WI38 (cell line): ENCODE measurements at regions not wholly inside any gene's neighbourhood (a gene's known extent, or its start where the extent isn't known, plus 50 kb on each side); places are given as distances from the start of the nearest gene placed in this dataset.
"Not testable (repeated sequence)": the region's sequence is repeated elsewhere in the genome, so short reads cannot be mapped to it uniquely, and the experiment has no call there.

ENCODE experiments used
- H3K4me3 ChIP-seq: 2 replicates; pipeline ENCODE4 v1.5.1; 2011; ENCODE audit warnings: low read depth, mild to moderate bottlenecking, control low read depth, low read length
- TF ChIP-seq, protein P1 (sequence below): IDR thresholded peaks from 2 replicates; pipeline ENCODE4 v1.5.1; 2012; ENCODE audit warnings: low read depth, mild to moderate bottlenecking, control low read depth, low read length

DNA sequence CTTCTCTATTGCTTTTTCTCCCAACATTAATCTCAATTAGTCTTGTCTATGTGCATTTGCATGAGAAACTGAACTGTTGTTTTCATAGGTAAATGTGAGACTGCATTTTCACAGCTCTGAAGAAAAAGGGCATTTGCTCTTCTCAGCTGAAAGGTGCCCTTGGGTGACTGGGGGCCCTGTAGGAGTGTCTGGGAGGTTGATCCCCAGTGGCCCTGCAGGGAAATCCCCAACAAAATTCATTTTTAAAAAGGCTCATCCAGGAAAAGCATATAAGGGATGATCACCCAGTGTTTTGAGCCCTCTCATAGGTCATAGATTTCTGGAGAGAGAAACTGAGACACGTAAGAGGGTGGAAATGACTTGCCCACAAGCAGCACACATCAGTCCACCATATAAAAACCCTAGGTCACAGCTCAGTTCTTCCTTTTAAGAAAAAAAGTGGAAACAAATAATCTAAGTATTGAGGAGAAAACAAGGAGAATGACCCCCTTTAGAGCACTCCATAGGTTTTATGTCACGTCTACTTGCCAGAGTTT is 190.3 kb upstream of the AHR start:
- no peak overlapping the region for H3K4me3 ChIP-seq
- TF ChIP-seq, protein P1, sequence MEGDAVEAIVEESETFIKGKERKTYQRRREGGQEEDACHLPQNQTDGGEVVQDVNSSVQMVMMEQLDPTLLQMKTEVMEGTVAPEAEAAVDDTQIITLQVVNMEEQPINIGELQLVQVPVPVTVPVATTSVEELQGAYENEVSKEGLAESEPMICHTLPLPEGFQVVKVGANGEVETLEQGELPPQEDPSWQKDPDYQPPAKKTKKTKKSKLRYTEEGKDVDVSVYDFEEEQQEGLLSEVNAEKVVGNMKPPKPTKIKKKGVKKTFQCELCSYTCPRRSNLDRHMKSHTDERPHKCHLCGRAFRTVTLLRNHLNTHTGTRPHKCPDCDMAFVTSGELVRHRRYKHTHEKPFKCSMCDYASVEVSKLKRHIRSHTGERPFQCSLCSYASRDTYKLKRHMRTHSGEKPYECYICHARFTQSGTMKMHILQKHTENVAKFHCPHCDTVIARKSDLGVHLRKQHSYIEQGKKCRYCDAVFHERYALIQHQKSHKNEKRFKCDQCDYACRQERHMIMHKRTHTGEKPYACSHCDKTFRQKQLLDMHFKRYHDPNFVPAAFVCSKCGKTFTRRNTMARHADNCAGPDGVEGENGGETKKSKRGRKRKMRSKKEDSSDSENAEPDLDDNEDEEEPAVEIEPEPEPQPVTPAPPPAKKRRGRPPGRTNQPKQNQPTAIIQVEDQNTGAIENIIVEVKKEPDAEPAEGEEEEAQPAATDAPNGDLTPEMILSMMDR, result no peak

DNA sequence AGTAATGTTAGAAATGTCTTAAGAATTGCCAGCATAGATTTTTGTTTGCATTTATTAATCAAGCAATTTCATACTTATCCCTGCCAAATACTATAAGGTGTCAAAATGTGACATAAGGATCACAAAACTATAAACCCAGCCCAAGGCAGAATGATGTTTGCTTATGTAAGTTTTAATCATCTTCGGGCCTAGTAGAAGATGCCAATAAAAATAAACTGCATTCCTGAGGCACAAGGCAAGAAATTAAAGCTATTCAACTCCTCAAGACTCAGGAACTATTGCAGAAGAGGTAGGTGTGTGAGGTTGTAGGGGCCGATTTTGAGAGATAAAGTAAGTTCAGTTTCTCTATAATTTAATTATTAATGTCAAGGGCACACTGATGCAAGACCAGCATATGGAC is 189.4 kb upstream of the AHR start:
- H3K4me3 ChIP-seq, result no peak overlapping the region
- TF ChIP-seq, protein P1, result no peak

DNA sequence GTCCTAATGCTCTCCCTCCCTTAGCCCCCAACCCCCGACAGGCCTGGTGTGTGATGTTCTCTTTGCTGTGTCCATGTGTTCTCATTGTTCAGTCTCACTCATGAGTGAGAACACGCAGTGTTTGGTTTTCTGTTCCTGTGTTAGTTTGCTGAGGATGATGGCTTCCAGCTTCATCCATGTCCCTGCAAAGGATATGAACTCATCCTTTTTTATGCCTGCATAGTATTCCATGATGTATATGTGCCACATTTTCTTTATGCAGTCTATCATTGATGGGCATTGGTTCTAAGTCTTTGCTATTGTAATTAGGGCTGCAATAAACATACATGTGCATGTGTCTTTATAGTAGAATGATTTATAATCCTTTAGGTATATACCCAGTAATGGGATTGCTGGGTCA is 184.7 kb upstream of the AHR start:
- not testable (repeated sequence) for H3K4me3 ChIP-seq

DNA sequence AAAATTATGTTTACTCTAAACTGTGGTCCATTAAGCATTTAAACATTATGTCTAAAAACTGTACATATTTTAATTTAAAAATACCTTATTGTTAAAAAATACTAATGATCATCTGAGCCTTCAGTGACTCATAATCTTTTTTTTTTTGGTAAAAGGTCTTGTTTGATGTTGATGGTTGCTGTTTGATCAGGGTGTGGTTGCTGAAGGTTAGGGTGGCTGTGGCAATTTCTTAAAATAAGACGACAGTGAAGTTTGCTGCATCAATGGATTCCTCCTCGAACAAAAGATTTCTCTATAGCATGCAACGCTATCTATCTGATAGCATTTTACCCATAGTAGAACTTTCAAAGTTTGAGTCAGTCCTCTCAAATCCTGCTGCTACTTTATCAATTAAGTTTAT is 180.0 kb upstream of the AHR start:
- no peak overlapping the region for H3K4me3 ChIP-seq
- TF ChIP-seq, protein P1, result no peak

DNA sequence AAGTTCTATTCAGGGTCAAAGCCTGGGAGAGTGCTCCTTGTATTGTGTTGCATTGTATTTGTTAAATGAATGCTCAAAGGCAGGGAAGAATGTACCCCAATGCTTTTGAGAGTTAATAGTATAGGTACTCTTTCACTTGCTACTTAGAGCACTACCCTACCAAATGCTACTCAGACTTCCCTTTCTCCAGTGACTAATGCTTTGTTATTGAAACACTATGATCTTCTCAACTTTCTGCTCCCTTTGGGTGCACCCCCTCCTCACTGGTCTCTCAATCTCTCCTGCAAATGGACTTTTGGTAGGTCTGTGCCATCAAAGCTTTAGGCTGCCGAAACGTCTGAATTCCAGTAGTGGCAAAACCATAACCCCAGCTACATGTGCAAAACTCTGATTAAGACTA is 177.7 kb upstream of the AHR start:
- TF ChIP-seq, protein P1, result no peak
- H3K4me3 ChIP-seq, result no peak overlapping the region

DNA sequence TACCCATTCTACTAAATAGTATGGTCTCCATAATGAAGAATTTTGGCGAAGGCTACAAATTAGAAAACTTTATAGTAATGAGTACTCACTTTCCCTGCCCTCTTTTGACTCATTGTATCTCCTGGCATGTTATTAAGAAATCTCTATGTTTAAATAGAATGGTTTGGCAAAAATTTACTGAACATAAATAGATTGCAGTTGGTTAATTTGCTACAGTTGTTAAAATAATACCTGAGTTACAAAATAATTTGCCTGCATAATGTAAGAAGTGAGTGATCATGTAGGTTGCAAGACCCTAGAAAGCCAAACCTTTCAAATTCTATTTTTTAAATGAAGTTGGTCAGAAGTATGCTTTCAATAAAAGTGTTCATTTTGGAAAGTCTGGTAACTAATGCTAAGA is 176.8 kb upstream of the AHR start:
- no peak overlapping the region for H3K4me3 ChIP-seq
- TF ChIP-seq, protein P1, result no peak

DNA sequence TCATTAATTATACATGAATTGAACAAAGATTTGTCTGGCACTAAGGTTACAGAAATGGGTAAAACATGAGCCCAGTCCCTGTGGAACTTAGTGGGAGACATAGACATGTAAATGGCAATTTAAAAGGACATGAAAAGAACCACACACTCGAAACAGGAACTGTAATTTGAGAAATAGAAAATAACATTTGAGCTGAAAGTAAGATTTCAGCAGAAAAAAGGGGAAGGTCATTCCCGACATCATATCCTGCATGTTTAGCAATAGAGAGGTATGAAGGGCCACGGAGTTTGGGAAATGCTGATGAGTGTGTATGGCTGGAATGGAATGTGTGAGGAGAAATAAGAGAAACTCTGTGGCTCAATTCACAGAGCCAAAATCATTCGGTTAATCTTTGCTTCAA is 175.4 kb upstream of the AHR start:
- no peak overlapping the region for H3K4me3 ChIP-seq
- TF ChIP-seq, protein P1, result no peak
